Astrocyte (in vitro differentiated cells and primary cell): ENCODE measurements at regions not wholly inside any gene's neighbourhood (a gene's known extent, or its start where the extent isn't known, plus 50 kb on each side); places are given as distances from the start of the nearest gene placed in this dataset.
A peak's percentile ranks its signal among the peaks of the same experiment; 100 is the strongest.

Experiments
- DNase-seq: peaks from one replicate; pipeline ENCODE4 v3.0.0-alpha.2; 2010; ENCODE audit warnings: low read depth
- FAIRE-seq: peaks from 2 replicates; lab custom pipeline; 2011; peaks lifted over from hg19 to GRCh38; lab: Jason Lieb, UNC
- H2AFZ ChIP-seq: 2 replicates; pipeline ENCODE4 v1.6.0; 2012; ENCODE audit warnings: low read depth, low read length, inconsistent platforms
- H3K27ac ChIP-seq: 2 replicates; pipeline ENCODE4 v1.5.1; 2011; ENCODE audit warnings: low read depth, low read length, inconsistent platforms
- H3K27me3 ChIP-seq: 2 replicates; pipeline ENCODE4 v1.6.0; 2011; ENCODE audit warnings: low read length, inconsistent platforms; ENCODE audit not compliant: insufficient read depth
- H3K36me3 ChIP-seq: 2 replicates; pipeline ENCODE4 v1.5.1; 2011; ENCODE audit warnings: low read length, inconsistent platforms; ENCODE audit not compliant: insufficient read depth
- H3K4me1 ChIP-seq: 2 replicates; pipeline ENCODE4 v1.5.1; 2011; ENCODE audit warnings: low read length, inconsistent platforms; ENCODE audit not compliant: insufficient read depth
- H3K4me2 ChIP-seq: 2 replicates; pipeline ENCODE4 v1.6.0; 2012; ENCODE audit warnings: low read length, inconsistent platforms
- H3K4me3 ChIP-seq: 2 replicates; pipeline ENCODE4 v1.5.1; 2011; ENCODE audit warnings: low read depth, mild to moderate bottlenecking, low read length, inconsistent platforms; ENCODE audit not compliant: insufficient read depth
- H3K79me2 ChIP-seq: 2 replicates; pipeline ENCODE4 v1.6.0; 2012; ENCODE audit warnings: mild to moderate bottlenecking, low read length, inconsistent platforms; ENCODE audit not compliant: insufficient read depth
- H3K9ac ChIP-seq: 2 replicates; pipeline ENCODE4 v1.6.0; 2012; ENCODE audit warnings: mild to moderate bottlenecking, low read length, inconsistent platforms
- H3K9me3 ChIP-seq: 2 replicates; pipeline ENCODE4 v1.5.1; 2012; ENCODE audit warnings: low read depth, mild to moderate bottlenecking, low read length, inconsistent platforms; ENCODE audit not compliant: insufficient read depth
- H4K20me1 ChIP-seq: 2 replicates; pipeline ENCODE4 v1.6.0; 2012; ENCODE audit warnings: low read length, inconsistent platforms; ENCODE audit not compliant: insufficient read depth
- H3K27ac Mint-ChIP-seq: one replicate; pipeline ENCODE4 v1.8.0; 2021; ENCODE audit warnings: mild to moderate bottlenecking, mixed read lengths; ENCODE audit not compliant: unreplicated experiment
- H3K27me3 Mint-ChIP-seq: one replicate; pipeline ENCODE4 v1.8.0; 2021; ENCODE audit warnings: low read depth, mixed read lengths; ENCODE audit not compliant: unreplicated experiment
- H3K36me3 Mint-ChIP-seq: one replicate; pipeline ENCODE4 v1.8.0; 2021; ENCODE audit warnings: low read depth, mixed read lengths; ENCODE audit not compliant: unreplicated experiment
- H3K4me1 Mint-ChIP-seq: one replicate; pipeline ENCODE4 v1.8.0; 2021; ENCODE audit warnings: low read depth, mixed read lengths; ENCODE audit not compliant: unreplicated experiment
- H3K4me3 Mint-ChIP-seq: one replicate; pipeline ENCODE4 v1.8.0; 2021; ENCODE audit warnings: mild to moderate bottlenecking, moderate library complexity, mixed read lengths; ENCODE audit not compliant: unreplicated experiment
- H3K9me3 Mint-ChIP-seq: one replicate; pipeline ENCODE4 v1.8.0; 2021; ENCODE audit warnings: mild to moderate bottlenecking, mixed read lengths; ENCODE audit not compliant: unreplicated experiment
- EZH2 ChIP-seq: IDR thresholded peaks from 2 replicates; pipeline ENCODE4 v1.6.1; 2012; ENCODE audit warnings: mild to moderate bottlenecking, low read length, inconsistent platforms; ENCODE audit not compliant: insufficient read depth
- TF ChIP-seq, protein P1 (sequence below): IDR thresholded peaks from 2 replicates; pipeline ENCODE4 v1.5.1; 2011; ENCODE audit warnings: low read depth, mild to moderate bottlenecking, inconsistent platforms, low read length, moderate library complexity; ENCODE audit not compliant: insufficient read depth

DNA sequence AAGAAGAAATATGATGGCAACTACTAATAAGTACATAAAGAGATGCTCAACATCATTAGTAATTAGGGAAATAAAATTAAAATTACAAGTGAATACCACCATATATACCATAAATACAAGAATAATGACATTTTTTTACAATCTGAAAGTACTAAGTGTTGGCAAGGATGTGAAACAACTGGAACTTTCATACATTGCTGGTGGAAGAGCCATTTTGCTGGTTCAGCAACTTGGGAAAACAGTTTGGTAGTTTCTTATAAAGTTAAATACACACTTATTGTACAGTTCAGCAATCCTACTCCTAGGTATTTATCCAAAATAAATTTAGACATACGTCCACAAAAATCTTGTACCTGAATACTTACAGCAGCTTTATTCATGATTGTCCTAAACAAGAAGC lies 192.9 kb downstream of the CARTPT start:
- DNase-seq (no peak), FAIRE-seq (no peak)
- Histone ChIP-seq H3K36me3 (no peaks in the 10 kb centered on the region), H4K20me1 (no peaks in the 10 kb centered on the region), H2AFZ (no peak overlapping the region), H3K4me3 (no peak overlapping the region), H3K27me3 (no peaks in the 10 kb centered on the region), H3K4me2 (no peak overlapping the region), H3K9me3 (no peaks in the 10 kb centered on the region), H3K4me1 (no peaks in the 10 kb centered on the region), H3K79me2 (no peaks in the 10 kb centered on the region), H3K9ac (no peak overlapping the region), H3K27ac (no peak overlapping the region)
- TF ChIP-seq, protein P1, sequence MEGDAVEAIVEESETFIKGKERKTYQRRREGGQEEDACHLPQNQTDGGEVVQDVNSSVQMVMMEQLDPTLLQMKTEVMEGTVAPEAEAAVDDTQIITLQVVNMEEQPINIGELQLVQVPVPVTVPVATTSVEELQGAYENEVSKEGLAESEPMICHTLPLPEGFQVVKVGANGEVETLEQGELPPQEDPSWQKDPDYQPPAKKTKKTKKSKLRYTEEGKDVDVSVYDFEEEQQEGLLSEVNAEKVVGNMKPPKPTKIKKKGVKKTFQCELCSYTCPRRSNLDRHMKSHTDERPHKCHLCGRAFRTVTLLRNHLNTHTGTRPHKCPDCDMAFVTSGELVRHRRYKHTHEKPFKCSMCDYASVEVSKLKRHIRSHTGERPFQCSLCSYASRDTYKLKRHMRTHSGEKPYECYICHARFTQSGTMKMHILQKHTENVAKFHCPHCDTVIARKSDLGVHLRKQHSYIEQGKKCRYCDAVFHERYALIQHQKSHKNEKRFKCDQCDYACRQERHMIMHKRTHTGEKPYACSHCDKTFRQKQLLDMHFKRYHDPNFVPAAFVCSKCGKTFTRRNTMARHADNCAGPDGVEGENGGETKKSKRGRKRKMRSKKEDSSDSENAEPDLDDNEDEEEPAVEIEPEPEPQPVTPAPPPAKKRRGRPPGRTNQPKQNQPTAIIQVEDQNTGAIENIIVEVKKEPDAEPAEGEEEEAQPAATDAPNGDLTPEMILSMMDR: no peak
- TF ChIP-seq EZH2: no peak
- H3K4me3 Mint-ChIP-seq: no peak overlapping the region
- H3K36me3 Mint-ChIP-seq: no peaks in the 10 kb centered on the region
- H3K4me1 Mint-ChIP-seq: peaks cover 8% of the 10 kb centered on the region
- H3K9me3 Mint-ChIP-seq: peaks cover 9% of the 10 kb centered on the region
- H3K27me3 Mint-ChIP-seq: no peaks in the 10 kb centered on the region
- H3K27ac Mint-ChIP-seq: no peak overlapping the region

DNA sequence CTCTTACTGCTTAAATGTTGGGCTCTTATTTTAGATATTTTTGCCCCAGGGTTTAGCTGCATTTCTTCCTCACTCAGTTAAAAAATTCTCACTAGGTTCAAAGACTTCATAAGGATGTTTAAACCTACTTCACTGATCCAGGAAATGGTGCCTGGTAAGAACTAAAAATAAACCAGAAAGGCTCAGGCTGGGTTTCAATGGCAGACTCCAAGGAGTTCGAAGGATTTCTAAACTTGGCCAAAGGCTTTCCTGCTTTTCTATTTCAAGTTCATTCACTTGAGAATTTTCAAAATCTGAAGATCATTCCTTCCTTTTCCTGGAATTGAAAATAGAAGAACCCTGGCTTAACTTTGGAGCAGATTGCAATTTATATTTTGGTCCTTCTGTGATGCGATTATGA lies 193.0 kb upstream of the MAP1B start:
- Histone ChIP-seq H3K36me3 (no peaks in the 10 kb centered on the region), H3K9me3 (no peaks in the 10 kb centered on the region), H3K4me1 (no peaks in the 10 kb centered on the region), H4K20me1 (no peaks in the 10 kb centered on the region), H3K27me3 (no peaks in the 10 kb centered on the region), H2AFZ (no peak overlapping the region), H3K4me2 (no peak overlapping the region), H3K4me3 (no peak overlapping the region), H3K9ac (no peak overlapping the region), H3K79me2 (no peaks in the 10 kb centered on the region), H3K27ac (no peak overlapping the region)
- H3K27ac Mint-ChIP-seq: no peak overlapping the region
- no peak overlapping the region for H3K4me3 Mint-ChIP-seq
- TF ChIP-seq, protein P1: no peak
- TF ChIP-seq EZH2: no peak
- no peaks in the 10 kb centered on the region for H3K4me1 Mint-ChIP-seq
- H3K36me3 Mint-ChIP-seq: no peaks in the 10 kb centered on the region
- H3K9me3 Mint-ChIP-seq: peaks cover 9% of the 10 kb centered on the region
- H3K27me3 Mint-ChIP-seq: no peaks in the 10 kb centered on the region
- FAIRE-seq (no peak), DNase-seq (no peak)

DNA sequence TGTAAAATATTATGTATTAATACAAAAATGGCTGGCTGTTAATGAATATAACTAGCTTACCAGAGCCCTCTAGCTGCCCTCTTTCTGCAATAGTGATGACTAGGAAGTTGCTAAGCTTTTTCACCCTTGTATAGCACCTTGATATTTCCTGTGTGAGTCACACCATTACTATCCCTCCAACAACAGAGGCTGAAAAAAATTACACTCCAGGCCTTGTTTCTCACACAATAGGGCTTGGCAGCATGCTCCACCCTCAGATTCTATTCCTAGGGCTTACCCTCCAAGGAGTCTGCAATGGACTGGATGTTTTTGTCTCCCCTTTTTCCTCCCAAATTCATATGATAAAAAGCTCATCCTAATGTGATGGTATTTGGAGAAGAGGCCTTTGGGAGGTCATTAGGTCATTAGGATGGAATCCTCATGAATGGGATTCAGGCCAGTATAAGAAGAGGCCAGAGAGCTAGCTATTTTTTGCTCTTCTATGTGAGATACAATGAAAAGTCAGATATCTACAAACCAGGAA lies 184.6 kb upstream of the MAP1B start:
- H3K4me3 ChIP-seq: no peak overlapping the region
- H3K4me3 Mint-ChIP-seq: no peak overlapping the region

More for the DNA sequence above, 184.6 kb upstream of the MAP1B start:
- H3K79me2 ChIP-seq: no peaks in the 10 kb centered on the region
- DNase-seq (peak; percentile 94), FAIRE-seq (peak; percentile 99)
- Mint-ChIP-seq H3K27ac (peak overlapping the region; percentile 90), H3K27me3 (no peaks in the 10 kb centered on the region), H3K4me1 (peaks cover 25% of the 10 kb centered on the region), H3K9me3 (no peaks in the 10 kb centered on the region), H3K36me3 (no peaks in the 10 kb centered on the region)
- H3K4me2 ChIP-seq: peak overlapping the region; percentile 59
- TF ChIP-seq, protein P1: no peak
- TF ChIP-seq EZH2: no peak
- H3K4me1 ChIP-seq: peaks cover 26% of the 10 kb centered on the region
- no peaks in the 10 kb centered on the region for H3K27me3 ChIP-seq
- H4K20me1 ChIP-seq: no peaks in the 10 kb centered on the region
- no peaks in the 10 kb centered on the region for H3K36me3 ChIP-seq
- H3K9me3 ChIP-seq: no peaks in the 10 kb centered on the region
- H2AFZ ChIP-seq: peak overlapping the region; percentile 58
- H3K27ac ChIP-seq: peak overlapping the region; percentile 84
- peak overlapping the region; percentile 47 for H3K9ac ChIP-seq
